HL-60 (cell line): ENCODE measurements at regions not wholly inside any gene's neighbourhood (a gene's known extent, or its start where the extent isn't known, plus 50 kb on each side); places are given as distances from the start of the nearest gene placed in this dataset.

ENCODE experiments used
- DNase-seq, 2 experiments: peaks; one replicate each; pipeline ENCODE4 v3.0.0-alpha.2; 2010 to 2020; ENCODE audit warnings: low read depth in 1 of 2, low spot score in 1 of 2
- H3K27ac ChIP-seq: fragments of 250-450 bp; sonication (Bioruptor Pico); replicated peaks from 2 replicates; pipeline ENCODE4 v1.5.1; 2020; ENCODE audit warnings: mild to moderate bottlenecking, moderate library complexity
- H3K27me3 ChIP-seq: fragments of 250-450 bp; sonication (Bioruptor Pico); 2 replicates; pipeline ENCODE4 v1.5.1; 2021; ENCODE audit warnings: mild to moderate bottlenecking, moderate library complexity; ENCODE audit not compliant: insufficient read depth, poor library complexity, severe bottlenecking
- H3K4me3 ChIP-seq: replicated peaks from 2 replicates; pipeline ENCODE4 v1.5.1; 2011; ENCODE audit warnings: mild to moderate bottlenecking, control low read depth, low read length; ENCODE audit not compliant: insufficient read depth
- GABPA ChIP-seq: IDR thresholded peaks from 2 replicates; pipeline ENCODE4 v1.6.1; 2012; ENCODE audit warnings: low read depth
- POLR2AphosphoS5 ChIP-seq: IDR thresholded peaks from 2 replicates; pipeline ENCODE4 v1.6.1; 2012; ENCODE audit warnings: low read depth
- SPI1 ChIP-seq: IDR thresholded peaks from 2 replicates; pipeline ENCODE4 v1.6.1; 2012; ENCODE audit warnings: low read depth, mild to moderate bottlenecking, borderline replicate concordance
- TF ChIP-seq, protein P1 (sequence below): IDR thresholded peaks from one replicate; pipeline ENCODE4 v1.5.1; 2011; ENCODE audit warnings: low read length, control low read depth, inconsistent platforms; ENCODE audit not compliant: insufficient read depth
- TF ChIP-seq, protein P2 (sequence below): IDR thresholded peaks from 2 replicates; pipeline ENCODE4 v1.6.1; 2012; ENCODE audit warnings: low read depth; ENCODE audit not compliant: insufficient replicate concordance

DNA sequence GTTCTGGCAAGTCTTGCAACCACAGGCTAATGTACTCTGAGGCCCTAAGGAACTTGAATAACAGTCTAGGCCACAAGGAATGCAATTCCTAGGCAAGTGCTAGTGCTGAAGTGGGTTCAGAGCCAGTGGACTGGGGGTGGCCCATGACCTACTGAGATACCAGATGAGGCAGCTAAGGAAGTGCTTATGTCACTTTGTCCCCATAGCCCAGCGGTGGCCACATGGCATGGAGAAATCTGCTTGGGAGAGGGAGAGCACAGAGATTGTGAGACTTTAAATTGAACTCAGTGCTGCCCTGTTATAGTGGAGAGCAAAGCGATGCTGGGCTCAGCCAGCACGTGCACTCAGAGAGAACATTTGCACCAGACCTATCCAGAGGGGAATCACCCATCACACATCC lies 629.5 kb downstream of the JRKL start:
- DNase-seq, result no peak
- Histone ChIP-seq H3K27ac (no peak overlapping the region), H3K27me3 (no peaks in the 10 kb centered on the region), H3K4me3 (no peak overlapping the region)
- TF ChIP-seq, protein P1, sequence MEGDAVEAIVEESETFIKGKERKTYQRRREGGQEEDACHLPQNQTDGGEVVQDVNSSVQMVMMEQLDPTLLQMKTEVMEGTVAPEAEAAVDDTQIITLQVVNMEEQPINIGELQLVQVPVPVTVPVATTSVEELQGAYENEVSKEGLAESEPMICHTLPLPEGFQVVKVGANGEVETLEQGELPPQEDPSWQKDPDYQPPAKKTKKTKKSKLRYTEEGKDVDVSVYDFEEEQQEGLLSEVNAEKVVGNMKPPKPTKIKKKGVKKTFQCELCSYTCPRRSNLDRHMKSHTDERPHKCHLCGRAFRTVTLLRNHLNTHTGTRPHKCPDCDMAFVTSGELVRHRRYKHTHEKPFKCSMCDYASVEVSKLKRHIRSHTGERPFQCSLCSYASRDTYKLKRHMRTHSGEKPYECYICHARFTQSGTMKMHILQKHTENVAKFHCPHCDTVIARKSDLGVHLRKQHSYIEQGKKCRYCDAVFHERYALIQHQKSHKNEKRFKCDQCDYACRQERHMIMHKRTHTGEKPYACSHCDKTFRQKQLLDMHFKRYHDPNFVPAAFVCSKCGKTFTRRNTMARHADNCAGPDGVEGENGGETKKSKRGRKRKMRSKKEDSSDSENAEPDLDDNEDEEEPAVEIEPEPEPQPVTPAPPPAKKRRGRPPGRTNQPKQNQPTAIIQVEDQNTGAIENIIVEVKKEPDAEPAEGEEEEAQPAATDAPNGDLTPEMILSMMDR, result no peak
- TF ChIP-seq, protein P2, sequence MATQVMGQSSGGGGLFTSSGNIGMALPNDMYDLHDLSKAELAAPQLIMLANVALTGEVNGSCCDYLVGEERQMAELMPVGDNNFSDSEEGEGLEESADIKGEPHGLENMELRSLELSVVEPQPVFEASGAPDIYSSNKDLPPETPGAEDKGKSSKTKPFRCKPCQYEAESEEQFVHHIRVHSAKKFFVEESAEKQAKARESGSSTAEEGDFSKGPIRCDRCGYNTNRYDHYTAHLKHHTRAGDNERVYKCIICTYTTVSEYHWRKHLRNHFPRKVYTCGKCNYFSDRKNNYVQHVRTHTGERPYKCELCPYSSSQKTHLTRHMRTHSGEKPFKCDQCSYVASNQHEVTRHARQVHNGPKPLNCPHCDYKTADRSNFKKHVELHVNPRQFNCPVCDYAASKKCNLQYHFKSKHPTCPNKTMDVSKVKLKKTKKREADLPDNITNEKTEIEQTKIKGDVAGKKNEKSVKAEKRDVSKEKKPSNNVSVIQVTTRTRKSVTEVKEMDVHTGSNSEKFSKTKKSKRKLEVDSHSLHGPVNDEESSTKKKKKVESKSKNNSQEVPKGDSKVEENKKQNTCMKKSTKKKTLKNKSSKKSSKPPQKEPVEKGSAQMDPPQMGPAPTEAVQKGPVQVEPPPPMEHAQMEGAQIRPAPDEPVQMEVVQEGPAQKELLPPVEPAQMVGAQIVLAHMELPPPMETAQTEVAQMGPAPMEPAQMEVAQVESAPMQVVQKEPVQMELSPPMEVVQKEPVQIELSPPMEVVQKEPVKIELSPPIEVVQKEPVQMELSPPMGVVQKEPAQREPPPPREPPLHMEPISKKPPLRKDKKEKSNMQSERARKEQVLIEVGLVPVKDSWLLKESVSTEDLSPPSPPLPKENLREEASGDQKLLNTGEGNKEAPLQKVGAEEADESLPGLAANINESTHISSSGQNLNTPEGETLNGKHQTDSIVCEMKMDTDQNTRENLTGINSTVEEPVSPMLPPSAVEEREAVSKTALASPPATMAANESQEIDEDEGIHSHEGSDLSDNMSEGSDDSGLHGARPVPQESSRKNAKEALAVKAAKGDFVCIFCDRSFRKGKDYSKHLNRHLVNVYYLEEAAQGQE, result no peak
- TF ChIP-seq POLR2AphosphoS5, result no peak
- TF ChIP-seq GABPA, result no peak
- no peak for TF ChIP-seq SPI1

DNA sequence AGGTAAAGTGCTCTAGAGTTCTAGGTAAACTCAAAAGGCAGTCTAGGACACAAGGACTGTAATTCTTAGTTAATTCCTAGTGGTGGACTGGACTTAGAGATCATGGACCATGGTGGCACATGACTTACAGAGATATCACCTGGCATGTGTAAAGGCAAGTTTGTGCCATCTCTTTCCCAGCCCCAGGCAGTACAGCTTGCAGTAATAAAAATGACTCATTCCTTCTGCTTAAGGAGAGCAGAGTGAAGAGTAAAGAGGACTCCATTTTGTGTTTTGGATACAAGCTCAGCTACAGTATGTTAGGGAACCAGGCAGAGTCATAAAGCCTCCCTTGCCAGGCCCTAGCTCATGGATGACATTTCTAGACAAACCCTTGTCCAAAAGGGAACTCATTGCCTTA lies 629.9 kb downstream of the JRKL start:
- Histone ChIP-seq H3K4me3 (no peak overlapping the region), H3K27ac (no peak overlapping the region), H3K27me3 (no peaks in the 10 kb centered on the region)
- DNase-seq, result no peak
- TF ChIP-seq POLR2AphosphoS5 (no peak), GABPA (no peak), SPI1 (no peak)
- TF ChIP-seq, protein P1, result no peak
- TF ChIP-seq, protein P2, result no peak

DNA sequence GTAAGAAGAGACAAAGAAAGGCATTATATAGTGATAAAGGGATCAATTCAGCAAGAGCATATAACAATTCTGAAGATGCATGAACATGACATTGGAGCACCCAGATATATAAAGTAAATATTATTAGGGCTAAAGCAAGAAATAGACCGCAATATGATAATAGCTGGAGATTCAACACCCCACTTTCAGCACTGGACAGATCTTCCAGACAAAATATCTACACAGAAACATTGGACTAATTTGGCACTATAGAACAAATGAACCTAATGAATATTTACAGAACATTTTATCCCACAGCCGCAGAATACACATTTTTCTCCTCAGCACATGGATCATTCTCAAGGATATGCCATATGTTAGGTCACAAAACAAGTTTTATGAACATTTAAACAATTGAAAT lies 633.1 kb downstream of the JRKL start:
- DNase-seq, result no peak
- TF ChIP-seq, protein P1, result no peak
- TF ChIP-seq SPI1, result no peak
- TF ChIP-seq POLR2AphosphoS5, result no peak
- TF ChIP-seq, protein P2, result peak; percentile 79
- Histone ChIP-seq H3K27me3 (no peaks in the 10 kb centered on the region), H3K27ac (no peak overlapping the region), H3K4me3 (no peak overlapping the region)
